Type B pancreatic cell (in vitro differentiated cells): ENCODE measurements at regions not wholly inside any gene's neighbourhood (a gene's known extent, or its start where the extent isn't known, plus 50 kb on each side); places are given as distances from the start of the nearest gene placed in this dataset.
"Not testable (repeated sequence)": the region's sequence is repeated elsewhere in the genome, so short reads cannot be mapped to it uniquely, and the experiment has no call there.

Experiments used
- DNase-seq: peaks from one replicate; pipeline ENCODE4 v3.0.0; 2021; ENCODE audit warnings: mixed read lengths; ENCODE audit not compliant: unreplicated experiment; ENCODE audit errors: extremely low spot score
- H3K27ac Mint-ChIP-seq: 2 replicates; pipeline ENCODE4 v1.8.0; 2021; ENCODE audit warnings: mild to moderate bottlenecking, mixed read lengths
- H3K27me3 Mint-ChIP-seq: 2 replicates; pipeline ENCODE4 v1.8.0; 2021; ENCODE audit warnings: mixed read lengths
- H3K36me3 Mint-ChIP-seq: 2 replicates; pipeline ENCODE4 v1.8.0; 2021; ENCODE audit warnings: mixed read lengths
- H3K4me1 Mint-ChIP-seq: one replicate; pipeline ENCODE4 v1.8.0; 2021; ENCODE audit warnings: mixed read lengths; ENCODE audit not compliant: unreplicated experiment
- H3K4me3 Mint-ChIP-seq: 2 replicates; pipeline ENCODE4 v1.8.0; 2021; ENCODE audit warnings: mild to moderate bottlenecking, mixed read lengths
- H3K9me3 Mint-ChIP-seq: 2 replicates; pipeline ENCODE4 v1.8.0; 2021; ENCODE audit warnings: mixed read lengths
- CTCF ChIP-seq: fragments of 200-600 bp; sonication (generic); conservative IDR thresholded peaks from 2 replicates; pipeline ENCODE4 v1.5.0; 2021; ENCODE audit warnings: antibody characterized with exemption, mild to moderate bottlenecking

- no peak for DNase-seq
- Mint-ChIP-seq H3K4me3 (no peak overlapping the region), H3K9me3 (peaks cover 14% of the 10 kb centered on the region), H3K27ac (no peak overlapping the region), H3K4me1 (no peaks in the 10 kb centered on the region), H3K36me3 (no peaks in the 10 kb centered on the region), H3K27me3 (no peaks in the 10 kb centered on the region)
- no peak for TF ChIP-seq CTCF
These were observed 374.8 kb downstream of the TMEM121 start for GRCh38 chr14:105901226-105901625.

GRCh38 chr14:105902131-105902898 lies 375.9 kb downstream of the TMEM121 start:
- H3K27ac Mint-ChIP-seq = no peak overlapping the region
- H3K4me3 Mint-ChIP-seq = no peak overlapping the region
- DNase-seq = no peak
- H3K4me1 Mint-ChIP-seq = no peaks in the 10 kb centered on the region
- H3K36me3 Mint-ChIP-seq = no peaks in the 10 kb centered on the region
- H3K27me3 Mint-ChIP-seq = no peaks in the 10 kb centered on the region
- peaks cover 5% of the 10 kb centered on the region for H3K9me3 Mint-ChIP-seq
- TF ChIP-seq CTCF = no peak

DNA sequence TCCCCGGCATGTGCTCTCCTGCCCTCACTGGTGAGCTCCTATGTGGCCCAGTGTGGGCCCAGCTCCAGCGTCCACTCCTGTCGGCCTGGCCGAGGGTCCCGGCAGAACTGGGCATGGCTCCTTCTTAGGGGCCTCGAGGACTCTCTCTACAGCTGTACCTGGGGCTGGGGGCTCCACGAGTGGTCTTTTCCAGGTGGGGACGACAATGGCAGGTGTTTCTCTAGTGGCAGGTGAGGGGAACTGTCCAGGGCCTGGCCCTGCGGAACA lies 376.4 kb downstream of the TMEM121 start:
- H3K4me3 Mint-ChIP-seq, H3K27me3 Mint-ChIP-seq, H3K4me1 Mint-ChIP-seq, H3K27ac Mint-ChIP-seq, H3K9me3 Mint-ChIP-seq, H3K36me3 Mint-ChIP-seq, DNase-seq: not testable (repeated sequence)

- Mint-ChIP-seq H3K27ac (no peak overlapping the region), H3K9me3 (peaks cover 5% of the 10 kb centered on the region), H3K27me3 (no peaks in the 10 kb centered on the region), H3K4me1 (no peaks in the 10 kb centered on the region), H3K36me3 (no peaks in the 10 kb centered on the region), H3K4me3 (no peak overlapping the region)
- DNase-seq = no peak
- TF ChIP-seq CTCF = no peak
These were observed 377.6 kb downstream of the TMEM121 start for GRCh38 chr14:105903971-105904370.

- Mint-ChIP-seq H3K27me3 (no peaks in the 10 kb centered on the region), H3K9me3 (peaks cover 5% of the 10 kb centered on the region), H3K4me3 (no peak overlapping the region), H3K4me1 (no peaks in the 10 kb centered on the region), H3K27ac (no peak overlapping the region), H3K36me3 (no peaks in the 10 kb centered on the region)
- DNase-seq = no peak
- TF ChIP-seq CTCF = no peak
These were observed 378.0 kb downstream of the TMEM121 start for GRCh38 chr14:105904379-105904778.

- H3K27ac Mint-ChIP-seq = no peak overlapping the region
- no peaks in the 10 kb centered on the region for H3K27me3 Mint-ChIP-seq
- H3K9me3 Mint-ChIP-seq = peaks cover 5% of the 10 kb centered on the region
- no peak for TF ChIP-seq CTCF
- H3K4me3 Mint-ChIP-seq = no peak overlapping the region
- no peaks in the 10 kb centered on the region for H3K36me3 Mint-ChIP-seq
- no peak for DNase-seq
- no peaks in the 10 kb centered on the region for H3K4me1 Mint-ChIP-seq
These were observed 379.1 kb downstream of the TMEM121 start for GRCh38 chr14:105905456-105905855.
